CD4-positive, alpha-beta T cell treated with Interleukin-10 for 1 hour (primary cell): ENCODE measurements at regions not wholly inside any gene's neighbourhood (a gene's known extent, or its start where the extent isn't known, plus 50 kb on each side); places are given as distances from the start of the nearest gene placed in this dataset.
A peak's percentile ranks its signal among the peaks of the same experiment; 100 is the strongest.

Source experiments
- DNase-seq: peaks from one replicate; pipeline ENCODE4 v3.0.0-alpha.2; 2020

DNA sequence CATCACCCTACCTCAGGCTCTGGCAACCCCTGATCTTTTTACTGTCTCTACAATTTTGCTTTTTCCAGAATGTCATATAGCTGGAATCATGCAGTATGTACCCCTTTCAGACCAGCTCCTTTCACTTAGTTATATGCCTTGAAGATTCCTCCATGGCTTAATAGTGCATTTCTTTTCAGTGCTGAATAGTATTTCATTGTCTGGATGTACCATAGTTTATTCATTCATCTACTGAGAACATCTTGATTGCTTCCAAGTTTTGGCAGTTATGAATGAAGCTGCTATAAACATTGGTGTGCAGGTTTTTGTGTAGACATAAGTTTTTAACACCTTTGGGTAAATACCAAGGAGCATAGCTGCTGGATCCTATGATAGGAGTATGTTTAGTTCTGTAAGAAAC is 50.8 kb upstream of the ANP32A start:
- no peak for DNase-seq

GRCh38 chr15:68874788-68875187 is 54.1 kb upstream of the ANP32A start:
- DNase-seq = no peak

DNA sequence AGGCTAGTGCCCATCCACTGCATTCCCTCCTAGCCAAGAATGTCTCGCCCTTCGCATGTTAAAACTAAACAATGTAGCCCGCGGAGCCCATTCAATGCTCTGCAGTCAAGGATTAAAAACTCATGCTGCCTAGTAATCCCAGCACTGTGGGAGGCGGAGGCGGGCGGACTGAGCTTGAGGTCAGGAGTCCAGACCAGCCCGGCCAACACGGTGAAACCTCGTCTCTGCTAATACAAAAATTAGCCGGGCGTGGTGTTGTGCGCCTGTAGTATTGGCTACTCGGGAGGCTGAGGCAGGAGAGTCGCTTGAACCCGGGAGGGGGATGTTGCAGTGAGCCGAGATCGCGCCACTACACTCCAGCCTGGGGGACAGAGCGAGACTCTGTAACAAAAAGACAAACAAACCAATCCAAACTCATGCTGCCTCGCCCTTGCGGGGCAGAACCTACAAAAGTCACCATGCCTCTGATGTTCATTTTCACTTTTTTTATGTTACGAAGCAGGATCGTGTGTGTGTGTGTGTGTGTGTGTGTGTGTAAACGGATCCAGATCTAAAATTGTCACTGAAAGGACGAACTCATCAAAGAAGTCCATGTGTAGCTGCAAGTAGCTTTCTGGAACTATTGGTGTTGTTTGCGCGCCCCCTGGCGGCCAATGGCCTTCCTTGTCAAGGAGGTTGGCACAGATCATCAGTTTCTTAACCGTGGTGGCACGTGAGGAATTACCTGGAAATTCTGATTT is 54.8 kb upstream of the SPESP1 start:
- DNase-seq = peak; percentile 87

DNA sequence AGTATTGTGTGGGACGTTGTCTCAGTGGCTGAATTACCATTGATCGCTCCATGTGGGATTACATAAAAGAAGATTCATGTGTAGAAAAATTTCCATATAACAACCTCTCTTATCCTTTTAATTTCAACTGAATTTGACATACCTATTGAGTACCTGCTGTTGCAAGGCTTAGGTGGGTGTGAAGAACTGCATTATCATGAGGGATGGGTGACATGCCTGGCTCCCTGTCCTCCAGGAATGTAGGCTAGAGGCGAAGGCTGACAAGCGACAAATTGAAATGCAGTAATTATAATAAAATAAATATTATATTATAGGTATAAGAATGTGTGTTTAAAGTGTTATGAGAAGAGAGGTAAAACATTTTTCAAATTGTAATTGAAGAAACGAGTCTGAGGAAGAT is 52.7 kb upstream of the SPESP1 start:
- no peak for DNase-seq

GRCh38 chr15:68880382-68880781 is 49.9 kb upstream of the SPESP1 start:
- no peak for DNase-seq
